ENCODE measurements at regions not wholly inside any gene's neighbourhood (a gene's known extent, or its start where the extent isn't known, plus 50 kb on each side); places are given as distances from the start of the nearest gene placed in this dataset.

GRCh38 chr2:172680436-172681068 lies 55.1 kb upstream of the RAPGEF4 start:
- ChIA-PET POLR2A (no interaction called here), CTCF (interaction anchor here (1.0 kb wide), 1 partner anchor 72 kb away, joined by 3 read pairs; no protein-coding TSS in a partner anchor)
- Histone ChIP-seq H3K4me3 (ENCODE audit: low read depth, low read length) (no peak overlapping the region), H3K27me3 (ENCODE audit: control insufficient read depth, insufficient read depth, low read length) (no peaks in the 10 kb centered on the region), H3K9me3 (ENCODE audit: control insufficient read depth, insufficient read depth, low read length) (peaks cover under 1% of the 10 kb centered on the region; the same call in 1 of the 2 replicates), H3K27ac (ENCODE audit: low read depth, low read length) (no peak overlapping the region)
- TF ChIP-seq CTCF (IDR thresholded peaks at IDR 0.05; ENCODE audit: low read depth, low read length): no peak
- no peak for DNase-seq (ENCODE audit: low read depth, low spot score)

DNA sequence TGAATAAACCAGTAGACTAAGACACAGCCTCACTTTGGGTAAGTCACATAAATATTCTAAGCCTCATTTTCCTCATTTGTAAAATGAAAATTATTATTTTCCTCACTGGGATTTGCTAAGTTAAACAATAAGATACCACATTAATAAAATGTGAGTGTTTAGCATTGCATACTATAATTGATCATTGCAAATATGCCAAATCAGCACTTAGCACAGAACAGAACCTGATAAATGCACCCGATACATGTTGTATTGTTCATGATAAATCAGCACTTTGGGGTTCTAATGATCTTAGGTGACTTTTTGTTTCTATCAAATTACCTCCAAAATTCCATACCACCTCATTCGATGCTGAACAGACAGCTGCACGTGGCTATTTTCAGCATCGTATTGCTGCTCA lies 50.2 kb upstream of the RAPGEF4 start:
- ChIA-PET POLR2A (no interaction called here), CTCF (no interaction called here)
- no peak for TF ChIP-seq CTCF (IDR thresholded peaks at IDR 0.05; ENCODE audit: low read depth, low read length)
- Histone ChIP-seq H3K27ac (ENCODE audit: low read depth, low read length) (no peak overlapping the region), H3K4me3 (ENCODE audit: low read depth, low read length) (no peak overlapping the region), H3K9me3 (ENCODE audit: control insufficient read depth, insufficient read depth, low read length) (no peaks in the 10 kb centered on the region), H3K27me3 (ENCODE audit: control insufficient read depth, insufficient read depth, low read length) (no peaks in the 10 kb centered on the region)
- DNase-seq (ENCODE audit: low read depth, low spot score): no peak
